Calu3 (cell line): ENCODE measurements at regions not wholly inside any gene's neighbourhood (a gene's known extent, or its start where the extent isn't known, plus 50 kb on each side); places are given as distances from the start of the nearest gene placed in this dataset.

Source experiments
- BruUV-seq: library from RNA; stranded (reverse); fragments of 400-500 nt; replicated peaks from 2 replicates; lab custom pipeline; 2021; lab: Mats Ljungman, UMichigan
- CTCF ChIA-PET: fragments of 300-600 bp; sonication (Branson Sonifier 250); formaldehyde crosslinking; loops from one replicate; lab custom pipeline; 2022; ENCODE audit warnings: antibody characterized with exemption; lab: Charles Lee
- DNase-seq: peaks from one replicate; pipeline ENCODE4 v3.0.0; 2022
- H3K27ac Mint-ChIP-seq: one replicate; pipeline ENCODE4 v1.8.0; 2022; ENCODE audit warnings: mixed read lengths; ENCODE audit not compliant: unreplicated experiment
- H3K27me3 Mint-ChIP-seq: one replicate; pipeline ENCODE4 v1.8.0; 2022; ENCODE audit warnings: mixed read lengths; ENCODE audit not compliant: unreplicated experiment
- H3K36me3 Mint-ChIP-seq: one replicate; pipeline ENCODE4 v1.8.0; 2022; ENCODE audit warnings: mild to moderate bottlenecking, moderate library complexity, mixed read lengths; ENCODE audit not compliant: insufficient read depth, unreplicated experiment
- H3K4me1 Mint-ChIP-seq: one replicate; pipeline ENCODE4 v1.8.0; 2022; ENCODE audit warnings: mild to moderate bottlenecking, low read depth, mixed read lengths; ENCODE audit not compliant: unreplicated experiment
- H3K4me3 Mint-ChIP-seq: one replicate; pipeline ENCODE4 v1.8.0; 2022; ENCODE audit warnings: mild to moderate bottlenecking, low read depth, moderate library complexity, mixed read lengths; ENCODE audit not compliant: unreplicated experiment
- H3K9me3 Mint-ChIP-seq: one replicate; pipeline ENCODE4 v1.8.0; 2022; ENCODE audit warnings: low read depth, mixed read lengths; ENCODE audit not compliant: unreplicated experiment
- intact Hi-C: fragments of 100-400 bp; cut with micrococcal nuclease; formaldehyde crosslinking; loops from one replicate; pipeline ENCODE4 v1.10.0; 2022; ENCODE audit not compliant: unreplicated experiment
- TF ChIP-seq, protein P1 (sequence below): fragments of 200-600 bp; IDR thresholded peaks from one replicate; pipeline ENCODE4 v1.8.0; 2022; ENCODE audit warnings: antibody characterized with exemption; ENCODE audit not compliant: unreplicated experiment

DNA sequence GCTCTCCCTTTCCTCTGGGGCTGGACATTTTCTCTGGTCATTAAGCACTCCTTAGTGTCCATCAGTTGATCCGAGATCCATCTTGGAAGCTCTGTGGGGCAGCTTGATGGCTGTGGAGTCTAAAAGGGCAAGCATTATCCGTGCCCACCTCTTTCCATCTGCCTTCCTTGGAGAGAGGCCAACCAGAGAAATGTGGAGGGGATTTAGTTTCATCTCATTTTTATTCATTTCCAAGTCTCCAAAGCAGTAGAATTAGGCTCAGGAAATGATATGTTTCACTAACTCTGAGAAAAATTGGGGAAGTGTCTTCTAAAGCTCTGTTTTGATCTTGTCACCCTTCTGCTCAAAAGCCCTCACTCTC, 95.9 kb upstream of the KLHL25 start:
- no peak overlapping the region for H3K4me3 Mint-ChIP-seq
- intact Hi-C loops = no loop called here
- H3K27me3 Mint-ChIP-seq = peaks cover 93% of the 10 kb centered on the region
- H3K9me3 Mint-ChIP-seq = no peaks in the 10 kb centered on the region
- CTCF ChIA-PET = no interaction called here
- TF ChIP-seq, protein P1, sequence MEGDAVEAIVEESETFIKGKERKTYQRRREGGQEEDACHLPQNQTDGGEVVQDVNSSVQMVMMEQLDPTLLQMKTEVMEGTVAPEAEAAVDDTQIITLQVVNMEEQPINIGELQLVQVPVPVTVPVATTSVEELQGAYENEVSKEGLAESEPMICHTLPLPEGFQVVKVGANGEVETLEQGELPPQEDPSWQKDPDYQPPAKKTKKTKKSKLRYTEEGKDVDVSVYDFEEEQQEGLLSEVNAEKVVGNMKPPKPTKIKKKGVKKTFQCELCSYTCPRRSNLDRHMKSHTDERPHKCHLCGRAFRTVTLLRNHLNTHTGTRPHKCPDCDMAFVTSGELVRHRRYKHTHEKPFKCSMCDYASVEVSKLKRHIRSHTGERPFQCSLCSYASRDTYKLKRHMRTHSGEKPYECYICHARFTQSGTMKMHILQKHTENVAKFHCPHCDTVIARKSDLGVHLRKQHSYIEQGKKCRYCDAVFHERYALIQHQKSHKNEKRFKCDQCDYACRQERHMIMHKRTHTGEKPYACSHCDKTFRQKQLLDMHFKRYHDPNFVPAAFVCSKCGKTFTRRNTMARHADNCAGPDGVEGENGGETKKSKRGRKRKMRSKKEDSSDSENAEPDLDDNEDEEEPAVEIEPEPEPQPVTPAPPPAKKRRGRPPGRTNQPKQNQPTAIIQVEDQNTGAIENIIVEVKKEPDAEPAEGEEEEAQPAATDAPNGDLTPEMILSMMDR = no peak
- BruUV-seq = no TSS peak
- no peak for DNase-seq
- H3K36me3 Mint-ChIP-seq = no peaks in the 10 kb centered on the region
- no peaks in the 10 kb centered on the region for H3K4me1 Mint-ChIP-seq
- H3K27ac Mint-ChIP-seq = no peak overlapping the region

DNA sequence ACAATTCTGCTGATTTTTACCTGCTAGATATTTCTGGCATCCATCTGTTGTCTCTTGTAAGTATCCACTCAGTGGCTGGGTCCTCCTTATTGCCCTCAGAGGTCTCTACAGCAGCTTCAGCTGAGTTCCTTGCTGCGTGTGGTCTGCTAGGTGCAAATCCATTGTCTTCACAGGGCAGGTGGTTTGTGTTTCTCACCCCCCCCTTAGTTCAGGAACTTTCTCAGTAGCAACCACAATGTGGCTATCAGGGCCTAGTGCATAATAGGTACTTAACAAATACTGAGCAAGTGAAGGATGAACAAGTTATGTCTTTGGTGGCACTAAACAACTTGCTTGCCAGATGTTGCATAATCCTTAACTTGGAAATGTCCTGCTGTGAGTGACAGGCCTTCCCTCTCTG, 96.7 kb upstream of the KLHL25 start:
- Mint-ChIP-seq H3K4me3 (no peak overlapping the region), H3K4me1 (peaks cover under 1% of the 10 kb centered on the region), H3K27me3 (peaks cover 93% of the 10 kb centered on the region), H3K27ac (no peak overlapping the region), H3K9me3 (peaks cover 2% of the 10 kb centered on the region), H3K36me3 (no peaks in the 10 kb centered on the region)
- DNase-seq = no peak
- CTCF ChIA-PET = no interaction called here
- TF ChIP-seq, protein P1 = no peak
- no TSS peak for BruUV-seq
- intact Hi-C loops = no loop called here

DNA sequence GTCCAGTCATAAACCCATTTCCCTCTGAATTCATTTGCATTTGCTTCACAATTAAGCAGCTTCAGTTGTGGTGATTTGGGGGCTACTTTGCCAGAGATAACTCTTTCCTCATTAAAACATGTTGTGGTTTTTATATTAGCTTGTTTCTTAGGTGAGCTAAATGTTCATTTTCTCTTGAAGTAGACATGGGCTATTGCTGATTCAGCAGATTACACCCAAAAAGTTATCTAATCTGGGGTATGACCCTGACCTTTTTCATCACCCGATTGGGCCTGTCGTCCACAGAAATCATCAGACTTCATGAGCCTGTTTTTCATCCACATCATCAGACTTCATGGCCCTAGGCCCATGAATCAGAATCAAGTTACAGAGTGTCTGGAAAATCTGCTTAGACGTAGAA, 97.5 kb upstream of the KLHL25 start:
- H3K36me3 Mint-ChIP-seq = no peaks in the 10 kb centered on the region
- H3K4me3 Mint-ChIP-seq = no peak overlapping the region
- peaks cover 93% of the 10 kb centered on the region for H3K27me3 Mint-ChIP-seq
- DNase-seq = no peak
- BruUV-seq = no TSS peak
- intact Hi-C loops = no loop called here
- CTCF ChIA-PET = no interaction called here
- TF ChIP-seq, protein P1 = no peak
- H3K4me1 Mint-ChIP-seq = peaks cover 9% of the 10 kb centered on the region
- H3K27ac Mint-ChIP-seq = no peak overlapping the region
- H3K9me3 Mint-ChIP-seq = peaks cover 10% of the 10 kb centered on the region

GRCh38 chr15:85897207-85897894, 102.6 kb upstream of the KLHL25 start:
- Mint-ChIP-seq H3K4me1 (peaks cover 13% of the 10 kb centered on the region), H3K27me3 (peaks cover 66% of the 10 kb centered on the region), H3K4me3 (no peak overlapping the region), H3K27ac (no peak overlapping the region), H3K9me3 (peaks cover 13% of the 10 kb centered on the region), H3K36me3 (no peaks in the 10 kb centered on the region)
- BruUV-seq = no TSS peak
- TF ChIP-seq, protein P1 = no peak
- DNase-seq = no peak
- intact Hi-C loops = no loop called here
- CTCF ChIA-PET = no interaction called here
